Neuronal stem cell (in vitro differentiated cells): ENCODE measurements at regions not wholly inside any gene's neighbourhood (a gene's known extent, or its start where the extent isn't known, plus 50 kb on each side); places are given as distances from the start of the nearest gene placed in this dataset.

ENCODE experiments used
- DNase-seq: peaks from one replicate; pipeline ENCODE4 v3.0.0-alpha.2; 2013; ENCODE audit warnings: low spot score
- H2AFZ ChIP-seq: one replicate; pipeline ENCODE4 v1.6.1; 2013; ENCODE audit warnings: mild to moderate bottlenecking, low read length, inconsistent platforms
- H2AK5ac ChIP-seq: 2 replicates; pipeline ENCODE4 v1.6.1; 2013; ENCODE audit warnings: low read depth, mild to moderate bottlenecking, inconsistent platforms, low read length, moderate library complexity, mixed read lengths
- H2BK120ac ChIP-seq: 2 replicates; pipeline ENCODE4 v1.6.1; 2013; ENCODE audit warnings: low read depth, mild to moderate bottlenecking, inconsistent platforms, low read length, moderate library complexity, mixed read lengths
- H2BK12ac ChIP-seq: one replicate; pipeline ENCODE4 v1.6.1; 2013; ENCODE audit warnings: low read length, inconsistent platforms
- H2BK15ac ChIP-seq: 2 replicates; pipeline ENCODE4 v1.6.1; 2013; ENCODE audit warnings: mild to moderate bottlenecking, low read length, inconsistent platforms, mixed read lengths
- H2BK5ac ChIP-seq: one replicate; pipeline ENCODE4 v1.6.1; 2013; ENCODE audit warnings: inconsistent platforms, mild to moderate bottlenecking, low read length, moderate library complexity
- H3K14ac ChIP-seq: one replicate; pipeline ENCODE4 v1.6.1; 2013; ENCODE audit warnings: low read length, inconsistent platforms
- H3K18ac ChIP-seq: 2 replicates; pipeline ENCODE4 v1.6.1; 2013; ENCODE audit warnings: low read length, inconsistent platforms
- H3K23ac ChIP-seq: 2 replicates; pipeline ENCODE4 v1.6.1; 2013; ENCODE audit warnings: low read depth, mild to moderate bottlenecking, mixed read lengths, low read length, inconsistent platforms; ENCODE audit not compliant: poor library complexity
- H3K27ac ChIP-seq: replicated peaks from 3 replicates; pipeline ENCODE4 v1.5.1; 2013; ENCODE audit warnings: low read length, inconsistent platforms
- H3K27me3 ChIP-seq, 3 experiments: 2 replicates each; pipeline ENCODE4 v1.6.1; 2013; ENCODE audit warnings: low read length in 3 of 3, mild to moderate bottlenecking in 2 of 3, inconsistent platforms in 1 of 3, low read depth in 1 of 3, mixed read lengths in 1 of 3, moderate library complexity in 1 of 3; ENCODE audit not compliant: control insufficient read depth in 3 of 3, insufficient read depth in 3 of 3
- H3K36me3 ChIP-seq, 2 donors: replicated peaks in 1 of 2; 2 replicates each; pipeline ENCODE4 v1.6.1; 2013; ENCODE audit warnings: low read length in 2 of 2; ENCODE audit not compliant: control insufficient read depth in 2 of 2, insufficient read depth in 2 of 2
- H3K4ac ChIP-seq: 2 replicates; pipeline ENCODE4 v1.6.1; 2013; ENCODE audit warnings: inconsistent platforms, mild to moderate bottlenecking, low read length, moderate library complexity
- H3K4me1 ChIP-seq, 2 donors: 1 replicate in 1 of 2; 2 replicates in 1 of 2; pipeline ENCODE4 v1.6.1; 2013; ENCODE audit warnings: low read length in 2 of 2, low read depth in 1 of 2; ENCODE audit not compliant: control insufficient read depth in 2 of 2, insufficient read depth in 1 of 2
- H3K4me2 ChIP-seq: one replicate; pipeline ENCODE4 v1.6.1; 2013; ENCODE audit warnings: mild to moderate bottlenecking, low read length, inconsistent platforms; ENCODE audit not compliant: insufficient read depth, poor library complexity, severe bottlenecking
- H3K4me3 ChIP-seq, 2 donors: 2 replicates each; pipeline ENCODE4 v1.5.1; 2013; ENCODE audit warnings: low read length in 2 of 2, mild to moderate bottlenecking in 2 of 2, inconsistent platforms in 1 of 2, moderate library complexity in 1 of 2
- H3K79me1 ChIP-seq: one replicate; pipeline ENCODE4 v1.6.1; 2013; ENCODE audit warnings: low read depth, mild to moderate bottlenecking, inconsistent platforms, low read length, moderate library complexity
- H3K9ac ChIP-seq: one replicate; pipeline ENCODE4 v1.6.1; 2013; ENCODE audit warnings: mild to moderate bottlenecking, low read depth, low read length, inconsistent platforms; ENCODE audit not compliant: poor library complexity
- H3K9me3 ChIP-seq, 2 donors: replicated peaks in 1 of 2; 2 replicates each; pipeline versions ENCODE3 to v1.6.1; 2013; ENCODE audit warnings: low read length in 2 of 2, mild to moderate bottlenecking in 2 of 2, inconsistent platforms in 1 of 2, low read depth in 1 of 2, mixed read lengths in 1 of 2, moderate library complexity in 1 of 2; ENCODE audit not compliant: control insufficient read depth in 2 of 2, insufficient read depth in 1 of 2
- H4K8ac ChIP-seq: one replicate; pipeline ENCODE4 v1.6.1; 2013; ENCODE audit warnings: low read depth, mild to moderate bottlenecking, inconsistent platforms, low read length, moderate library complexity
- H4K91ac ChIP-seq: one replicate; pipeline ENCODE4 v1.6.1; 2013; ENCODE audit warnings: low read length, low read depth, mild to moderate bottlenecking, inconsistent platforms; ENCODE audit not compliant: poor library complexity
- WGBS, 2 donors: extraction: QIAGEN DNeasy Blood & Tissue Kit; methylation state at CpG; one replicate each; pipeline ENCODE4 v1.1.7; 2013; ENCODE audit warnings: missing lambda C conversion rate in 2 of 2, mixed read lengths in 1 of 2; ENCODE audit not compliant: insufficient read length in 2 of 2, insufficient replicate concordance in 1 of 2; ENCODE audit errors: extremely low coverage in 2 of 2; 5-methylcytosine and 5-hydroxymethylcytosine counted together

DNA sequence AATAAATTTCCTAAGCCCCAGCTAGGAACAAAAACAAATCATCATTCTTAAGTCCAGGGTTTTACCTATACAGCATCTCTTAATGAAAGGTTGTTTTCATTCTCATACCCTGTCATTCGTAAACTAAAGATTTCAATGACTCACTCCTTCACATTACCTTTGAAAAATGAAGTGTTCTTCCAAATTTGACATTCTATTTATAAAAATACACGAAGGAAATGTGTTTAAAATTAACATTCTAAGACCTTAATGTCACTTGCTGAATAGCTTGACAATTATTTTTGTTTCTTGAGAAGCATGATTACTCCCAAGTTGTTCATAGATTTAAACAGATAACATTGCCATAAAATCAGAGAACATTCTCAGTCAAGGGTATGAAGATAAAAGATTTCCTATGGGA is 1188.3 kb upstream of the SORCS1 start:
- Histone ChIP-seq H2AK5ac (no peak overlapping the region), H3K9ac (no peak overlapping the region), H4K8ac (no peak overlapping the region), H3K4me1 (no peaks in the 10 kb centered on the region), H3K4ac (no peak overlapping the region), H3K27ac (no peak overlapping the region), H3K9me3 (no peaks in the 10 kb centered on the region), H2AFZ (no peak overlapping the region), H3K18ac (no peak overlapping the region), H3K27me3 (no peaks in the 10 kb centered on the region), H3K14ac (no peak overlapping the region), H2BK5ac (no peak overlapping the region), H2BK120ac (no peak overlapping the region), H3K79me1 (no peaks in the 10 kb centered on the region), H3K4me2 (no peak overlapping the region), H3K23ac (no peak overlapping the region), H2BK12ac (no peak overlapping the region), H3K4me3 (no peak overlapping the region), H2BK15ac (no peak overlapping the region), H3K36me3 (no peaks in the 10 kb centered on the region), H4K91ac (no peak overlapping the region)
- DNase-seq, result no peak
- no CpG with 5 or more reads among the region's 2 CpGs for WGBS, 2 donors

DNA sequence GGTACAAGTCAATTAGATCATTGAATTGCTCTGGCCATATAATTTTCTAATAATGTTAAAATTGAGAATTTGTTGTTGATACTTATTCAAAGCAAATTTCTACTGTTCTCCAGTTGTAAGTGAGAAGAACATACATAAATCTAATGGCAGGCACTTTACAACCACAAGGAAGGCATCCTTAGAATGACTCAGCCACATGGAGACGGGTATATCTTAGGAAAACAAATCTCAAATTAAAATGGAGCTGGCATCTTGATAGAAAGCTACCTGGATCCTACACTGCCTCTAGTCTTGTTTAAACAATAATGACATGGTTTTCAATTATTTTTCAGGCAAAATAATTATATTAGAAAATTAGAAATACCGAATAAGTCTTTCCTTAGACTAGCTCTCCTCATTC is 1183.7 kb upstream of the SORCS1 start:
- H3K4me2 ChIP-seq, result no peak overlapping the region
- H3K27me3 ChIP-seq, result no peaks in the 10 kb centered on the region
- H3K79me1 ChIP-seq, result no peaks in the 10 kb centered on the region
- no peak overlapping the region for H2AFZ ChIP-seq
- whole genome bisulfite sequencing, 2 donors, result no CpG with 5 or more reads among the region's 2 CpGs
- H2BK5ac ChIP-seq, result no peak overlapping the region
- H3K4ac ChIP-seq, result no peak overlapping the region
- H3K18ac ChIP-seq, result no peak overlapping the region
- DNase-seq, result no peak
- no peak overlapping the region for H4K91ac ChIP-seq
- H2BK12ac ChIP-seq, result no peak overlapping the region
- no peak overlapping the region for H2BK15ac ChIP-seq
- no peak overlapping the region for H4K8ac ChIP-seq
- peaks cover 0 to 4% of the 10 kb centered on the region in 2 donors for H3K4me1 ChIP-seq
- H3K9me3 ChIP-seq, result no peaks in the 10 kb centered on the region
- no peak overlapping the region for H3K4me3 ChIP-seq
- no peak overlapping the region for H3K9ac ChIP-seq
- H2BK120ac ChIP-seq, result no peak overlapping the region
- no peak overlapping the region for H2AK5ac ChIP-seq
- H3K14ac ChIP-seq, result no peak overlapping the region
- H3K23ac ChIP-seq, result no peak overlapping the region
- H3K27ac ChIP-seq, result no peak overlapping the region
- no peaks in the 10 kb centered on the region for H3K36me3 ChIP-seq

DNA sequence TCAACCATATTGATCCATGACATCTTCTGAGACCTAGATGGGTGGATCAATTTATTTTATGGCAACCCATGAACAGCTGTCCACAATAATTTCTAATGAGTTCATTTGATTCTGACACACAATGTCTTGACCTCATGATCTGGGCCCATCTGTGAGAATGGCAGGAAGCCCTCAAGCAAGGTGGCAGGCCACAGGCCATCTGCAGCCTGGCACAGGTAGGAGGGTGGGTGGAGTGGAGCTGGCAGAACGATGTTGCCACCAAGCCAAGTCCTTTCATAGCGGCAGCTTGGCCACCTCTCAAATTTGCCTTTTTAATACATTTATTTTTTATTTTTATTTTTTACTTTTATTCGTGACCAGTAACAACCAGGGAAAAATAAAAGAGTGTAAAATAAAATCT is 1181.6 kb upstream of the SORCS1 start:
- Histone ChIP-seq H3K14ac (no peak overlapping the region), H3K23ac (no peak overlapping the region), H4K8ac (no peak overlapping the region), H2BK12ac (no peak overlapping the region), H2BK15ac (no peak overlapping the region), H3K4ac (no peak overlapping the region), H3K9me3 (no peaks in the 10 kb centered on the region), H3K9ac (no peak overlapping the region), H2AK5ac (no peak overlapping the region), H3K27ac (no peak overlapping the region), H3K27me3 (no peaks in the 10 kb centered on the region), H3K36me3 (no peaks in the 10 kb centered on the region), H3K4me2 (no peak overlapping the region), H2BK5ac (no peak overlapping the region), H4K91ac (no peak overlapping the region), H2BK120ac (no peak overlapping the region), H3K4me3 (no peak overlapping the region), H3K4me1 (peaks cover 0 to 4% of the 10 kb centered on the region in 2 donors), H3K79me1 (no peaks in the 10 kb centered on the region), H3K18ac (no peak overlapping the region), H2AFZ (no peak overlapping the region)
- WGBS, 2 donors, result no CpG with 5 or more reads among the region's 3 CpGs
- no peak for DNase-seq

DNA sequence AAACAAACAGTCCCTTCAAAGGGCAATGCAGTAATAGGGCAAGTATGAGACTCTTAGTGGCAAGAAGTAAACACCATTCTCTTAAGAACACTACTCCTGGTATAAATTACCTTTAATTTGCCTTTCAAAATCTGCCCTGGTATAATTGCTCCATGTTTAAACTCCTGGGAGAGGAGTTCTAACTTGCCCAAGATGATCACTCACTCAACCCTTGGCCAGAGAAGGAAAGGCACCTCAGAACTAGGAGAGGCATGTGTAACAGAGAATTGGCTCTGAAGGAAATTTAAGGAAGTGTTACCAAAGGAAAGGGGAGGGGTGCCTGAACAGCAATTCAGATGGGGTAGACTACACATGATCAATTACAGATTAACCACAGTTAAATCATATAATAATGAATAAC is 1173.6 kb upstream of the SORCS1 start:
- Histone ChIP-seq H2BK120ac (no peak overlapping the region), H2BK12ac (no peak overlapping the region), H2BK5ac (no peak overlapping the region), H3K9me3 (no peaks in the 10 kb centered on the region), H4K91ac (no peak overlapping the region), H3K4ac (no peak overlapping the region), H2AFZ (no peak overlapping the region), H3K14ac (no peak overlapping the region), H3K79me1 (no peaks in the 10 kb centered on the region), H3K27ac (no peak overlapping the region), H3K27me3 (no peaks in the 10 kb centered on the region), H2AK5ac (no peak overlapping the region), H4K8ac (no peak overlapping the region), H3K36me3 (no peaks in the 10 kb centered on the region), H3K4me2 (no peak overlapping the region), H3K18ac (no peak overlapping the region), H3K4me3 (no peak overlapping the region), H3K9ac (no peak overlapping the region), H3K4me1 (no peaks in the 10 kb centered on the region), H3K23ac (no peak overlapping the region), H2BK15ac (no peak overlapping the region)
- no peak for DNase-seq
